Right ventricle myocardium inferior (tissue), 1 donor: ENCODE measurements at regions not wholly inside any gene's neighbourhood (a gene's known extent, or its start where the extent isn't known, plus 50 kb on each side); places are given as distances from the start of the nearest gene placed in this dataset.

Source experiments
- ATAC-seq: fragments of 200-7000 bp; cut with Tn5 transposase; one replicate; pipeline ENCODE4 v1.9.1; 2020; ENCODE audit warnings: mild to moderate bottlenecking, moderate library complexity
- DNase-seq: peaks from one replicate; pipeline ENCODE4 v3.0.0; 2021; ENCODE audit errors: missing footprints
- intact Hi-C: fragments of 100-400 bp; cut with DNase I; formaldehyde crosslinking; loops from one replicate; pipeline ENCODE4 v1.11.0; 2022
- donor health status: DM: no; HTN: yes; CAD: no; lungs with severe emphysema.

DNA sequence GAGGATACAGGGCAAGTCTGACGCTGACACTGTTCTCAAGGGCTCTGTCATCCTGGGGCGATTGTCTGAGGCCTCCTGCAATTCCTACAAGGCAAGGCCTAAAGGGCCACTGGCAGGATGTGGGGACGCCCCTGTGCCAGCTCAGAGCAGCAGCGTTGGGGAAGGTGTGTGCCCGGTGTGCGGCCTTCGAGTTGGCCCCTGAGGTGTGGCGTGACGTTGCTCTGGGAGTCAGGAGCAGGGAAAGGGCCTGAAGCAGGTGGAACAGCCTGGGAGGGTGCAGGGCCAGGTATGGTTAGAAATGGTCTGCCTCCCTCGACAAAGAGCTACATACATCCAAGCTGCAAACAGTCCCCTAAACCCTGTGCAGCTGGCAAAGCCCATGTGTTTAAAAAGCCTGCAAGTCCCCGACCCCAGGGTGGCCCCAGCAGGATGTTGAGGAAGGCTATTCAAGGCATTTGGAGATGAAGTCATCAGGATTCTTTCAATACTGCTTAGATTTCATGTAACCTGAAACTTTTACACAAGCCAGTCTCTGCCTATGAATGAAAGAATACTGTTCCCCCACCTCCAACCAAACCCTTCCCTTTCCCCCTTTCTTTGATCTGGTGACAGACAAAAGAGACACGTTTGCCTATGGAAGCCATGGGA, 142.5 kb upstream of the TNS3 start:
- no peak for DNase-seq
- ATAC-seq, result no peak
- intact Hi-C loops, result no loop called here

DNA sequence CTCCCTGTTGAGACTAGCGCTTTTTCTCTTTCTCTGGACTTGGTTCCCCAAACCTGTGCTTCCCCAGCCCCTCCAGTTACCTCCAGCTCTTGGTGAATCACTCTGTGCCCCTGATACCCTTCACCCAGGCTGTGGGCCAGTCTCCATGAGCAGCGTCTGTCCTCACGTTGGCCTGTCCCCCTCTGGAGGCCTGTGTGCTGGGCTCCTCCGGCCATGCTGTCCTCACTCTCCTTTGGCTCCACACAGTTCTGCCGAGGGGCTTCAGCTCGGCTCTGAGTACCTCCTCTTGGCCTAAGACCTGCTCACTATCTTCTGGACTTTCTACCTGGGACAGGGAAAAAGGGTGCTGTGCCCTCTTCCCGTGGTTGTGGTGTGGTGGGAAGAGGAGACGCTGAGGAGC, 140.2 kb upstream of the TNS3 start:
- no peak for ATAC-seq
- DNase-seq, result no peak
- intact Hi-C loops, result no loop called here

DNA sequence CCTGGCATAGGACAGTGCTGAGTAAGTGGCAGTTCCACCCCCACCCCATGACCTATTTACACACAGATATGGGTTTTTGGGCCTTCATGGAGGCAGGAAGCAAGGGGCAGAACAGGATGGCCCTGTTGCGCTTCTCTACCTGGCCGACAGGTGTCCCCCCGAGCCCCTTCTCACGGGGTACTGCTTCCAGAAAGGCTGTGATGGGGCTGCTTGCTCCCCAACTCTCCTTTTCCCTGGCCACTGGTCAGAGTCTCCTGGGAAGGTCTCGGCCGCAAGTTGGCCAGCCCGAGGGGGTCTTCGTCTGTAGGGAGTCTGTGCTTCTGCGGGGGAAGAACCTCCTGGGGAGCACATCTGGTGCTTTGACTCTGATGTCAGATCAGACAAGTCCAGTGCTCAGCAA, 139.8 kb upstream of the TNS3 start:
- intact Hi-C loops, result no loop called here
- ATAC-seq, result no peak
- DNase-seq, result no peak

DNA sequence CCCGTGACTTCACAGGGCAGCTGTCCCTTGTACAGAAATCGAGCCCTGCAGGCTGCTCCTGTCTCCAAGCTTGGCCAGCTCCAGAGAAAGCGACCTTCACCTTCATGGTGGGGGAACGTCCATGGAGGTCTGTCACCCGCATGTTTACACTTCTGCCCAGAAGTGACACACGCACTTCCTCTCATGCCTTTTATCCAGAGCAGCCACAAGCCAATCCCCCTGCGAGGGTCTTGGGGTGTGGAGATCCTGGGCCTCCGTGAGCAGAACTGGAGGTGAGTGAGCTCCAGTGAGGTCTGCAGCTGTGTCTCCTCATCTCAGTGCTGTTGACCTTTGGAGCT, 139.0 kb upstream of the TNS3 start:
- intact Hi-C loops, result no loop called here
- no peak for DNase-seq
- ATAC-seq, result peak; percentile 37

DNA sequence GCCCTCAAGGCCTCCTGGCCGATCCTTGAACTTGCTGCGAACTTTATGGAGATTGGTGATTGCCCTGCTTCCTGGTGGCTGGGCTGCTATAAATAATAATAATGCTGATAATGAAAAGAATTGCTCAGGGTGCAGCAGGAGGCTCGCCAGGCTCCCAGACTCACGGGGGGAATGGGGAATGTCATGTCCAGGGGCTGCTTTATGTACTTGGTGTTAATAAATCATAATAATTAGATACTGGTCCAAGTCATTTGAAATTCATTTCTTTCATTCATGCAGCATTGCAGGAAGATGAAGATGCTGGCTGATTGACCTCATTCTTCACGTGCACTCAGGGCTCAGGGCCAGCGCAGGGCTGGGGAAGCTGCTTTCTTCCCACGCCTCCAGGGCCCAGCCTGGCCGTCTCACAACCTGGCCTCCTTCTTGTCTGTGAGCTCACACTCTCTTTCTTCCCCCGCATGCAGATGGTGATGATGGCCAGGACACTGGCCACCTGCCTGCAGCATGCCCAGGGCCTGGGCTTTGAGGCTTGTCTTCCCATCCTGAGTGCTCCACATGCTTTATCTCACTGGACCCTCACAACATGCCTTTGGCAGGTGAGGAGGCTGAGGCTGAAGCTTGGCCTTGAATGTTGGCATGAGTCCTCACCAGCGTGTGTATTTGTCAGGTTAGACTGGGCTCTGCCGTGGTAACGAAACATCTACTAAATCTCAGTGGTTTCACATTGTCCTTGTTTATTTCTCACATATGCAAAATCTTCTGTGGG, 138.4 kb upstream of the TNS3 start:
- ATAC-seq (peak; percentile 83), DNase-seq (no peak)
- intact Hi-C loops, result no loop called here

DNA sequence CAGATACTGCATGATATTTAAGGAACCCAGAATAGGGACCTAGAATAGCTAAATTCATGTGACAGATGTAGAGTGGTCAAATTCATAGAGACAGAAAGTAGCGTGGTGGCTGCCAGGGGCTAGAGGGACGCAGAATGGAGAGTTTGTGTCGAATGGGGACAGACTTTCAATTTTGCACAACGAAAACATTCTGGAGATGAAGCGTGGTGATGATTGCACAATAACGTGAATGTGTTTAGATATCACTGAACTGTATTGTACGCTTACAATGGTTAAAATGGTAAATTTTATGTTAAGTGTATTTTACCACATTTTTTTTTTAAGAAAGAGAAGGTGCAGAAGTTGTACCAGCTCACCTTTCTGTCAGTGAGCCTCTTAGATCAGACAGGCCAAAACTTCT, 137.8 kb upstream of the TNS3 start:
- intact Hi-C loops, result no loop called here
- DNase-seq (no peak), ATAC-seq (no peak)

DNA sequence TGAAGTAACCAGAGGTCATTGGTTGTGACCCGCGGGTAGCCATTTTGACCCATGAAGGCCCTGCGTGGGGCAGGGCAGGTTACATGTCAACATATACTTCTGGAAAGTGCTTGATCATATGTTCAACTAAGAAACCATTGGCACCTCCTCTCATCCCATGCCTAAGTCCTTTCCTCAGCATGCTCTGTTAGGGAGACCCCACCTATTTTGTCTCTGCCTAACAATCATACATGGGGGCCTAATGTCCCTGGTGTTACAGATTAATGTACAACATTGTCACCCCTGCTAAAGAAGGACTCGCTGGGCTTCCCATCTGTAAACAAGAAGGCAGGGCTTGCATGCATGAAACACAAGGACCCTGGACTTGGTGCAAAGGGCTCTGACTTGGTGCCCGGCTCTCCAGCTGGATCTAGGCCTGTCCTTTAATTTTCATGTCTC, 133.7 kb upstream of the TNS3 start:
- ATAC-seq (no peak), DNase-seq (no peak)
- intact Hi-C loops, result no loop called here

DNA sequence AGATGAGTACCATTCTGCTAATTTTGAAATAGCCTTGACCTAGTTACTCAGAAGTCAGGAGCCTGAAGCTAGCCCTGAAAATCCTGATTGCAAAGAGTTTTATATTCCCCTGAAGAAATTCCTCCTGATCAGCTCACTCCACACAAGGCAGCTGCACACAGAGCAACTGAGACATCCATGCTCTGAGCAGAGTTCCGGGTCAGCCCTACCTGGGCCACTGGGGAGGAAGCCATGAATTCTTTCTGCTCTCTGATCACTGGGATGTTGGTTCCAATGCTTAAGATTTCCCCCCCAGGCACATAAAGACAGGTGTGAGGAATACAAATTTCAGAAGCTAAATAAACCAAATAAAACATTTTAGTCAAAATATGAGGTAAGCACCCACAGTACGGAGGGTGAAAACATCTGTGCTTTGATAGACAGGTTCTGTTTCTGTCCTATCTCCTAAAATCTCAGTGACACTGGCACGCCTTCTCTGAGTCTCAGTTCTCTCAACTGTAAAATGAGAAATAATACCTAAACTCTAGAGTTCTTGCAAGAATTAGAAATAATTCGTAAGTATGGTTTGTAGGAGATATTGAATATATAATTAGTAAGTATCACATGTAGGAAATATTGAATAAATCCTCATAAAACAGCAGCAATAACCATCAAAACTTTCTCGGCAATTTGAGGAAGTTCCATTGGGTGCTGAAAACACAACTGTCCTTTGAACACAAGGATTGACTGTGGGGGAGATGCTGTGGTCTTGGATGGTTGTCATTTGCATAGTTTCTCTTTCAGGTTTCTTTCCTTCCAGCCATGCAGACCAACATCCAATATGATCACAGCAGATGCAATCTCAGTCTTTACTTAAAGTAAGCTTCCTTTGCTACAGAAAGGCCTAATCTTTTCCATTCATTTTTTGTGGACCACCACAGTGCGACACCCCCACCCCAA, 133.0 kb upstream of the TNS3 start:
- intact Hi-C loops, result no loop called here
- no peak for ATAC-seq
- DNase-seq, result no peak

DNA sequence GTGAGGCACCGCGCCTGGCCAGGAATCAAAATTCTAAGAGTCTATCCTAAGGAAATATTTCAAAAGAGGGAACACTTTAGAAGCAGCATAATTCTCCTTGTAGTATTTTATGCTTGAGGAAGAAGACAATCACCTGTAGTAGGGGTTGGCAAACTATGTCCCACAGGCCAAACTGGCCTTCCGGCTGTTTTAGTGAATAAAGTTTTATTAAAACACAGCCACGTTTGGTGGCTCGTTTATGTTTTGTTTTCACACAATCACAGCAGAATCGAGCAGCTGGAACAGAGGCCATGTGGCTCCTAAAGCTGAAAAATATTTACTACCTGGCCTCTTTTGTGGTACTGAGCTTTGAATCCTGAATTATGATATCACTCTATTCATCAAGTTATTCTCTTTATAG, 131.7 kb upstream of the TNS3 start:
- ATAC-seq (no peak), DNase-seq (no peak)
- intact Hi-C loops, result no loop called here

DNA sequence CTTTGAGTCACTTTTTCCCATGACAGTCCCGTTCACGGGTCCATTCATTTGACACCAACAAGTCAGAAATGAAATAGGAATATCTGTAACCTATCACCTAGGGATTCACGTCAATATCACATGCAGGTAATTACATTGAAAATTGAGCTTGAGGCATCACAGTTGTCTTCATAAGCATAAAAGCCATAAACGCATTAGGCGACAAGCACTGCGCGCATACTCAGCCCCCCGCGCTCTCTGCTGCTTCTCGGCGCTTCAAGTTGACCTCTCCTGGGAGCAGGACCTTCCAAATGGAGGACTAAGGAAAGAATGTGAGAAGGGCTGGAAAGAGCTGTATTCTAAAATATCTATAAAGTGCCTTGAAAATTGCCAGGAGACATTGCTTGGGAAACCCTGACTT, 130.5 kb upstream of the TNS3 start:
- ATAC-seq (no peak), DNase-seq (no peak)
- intact Hi-C loops, result no loop called here

DNA sequence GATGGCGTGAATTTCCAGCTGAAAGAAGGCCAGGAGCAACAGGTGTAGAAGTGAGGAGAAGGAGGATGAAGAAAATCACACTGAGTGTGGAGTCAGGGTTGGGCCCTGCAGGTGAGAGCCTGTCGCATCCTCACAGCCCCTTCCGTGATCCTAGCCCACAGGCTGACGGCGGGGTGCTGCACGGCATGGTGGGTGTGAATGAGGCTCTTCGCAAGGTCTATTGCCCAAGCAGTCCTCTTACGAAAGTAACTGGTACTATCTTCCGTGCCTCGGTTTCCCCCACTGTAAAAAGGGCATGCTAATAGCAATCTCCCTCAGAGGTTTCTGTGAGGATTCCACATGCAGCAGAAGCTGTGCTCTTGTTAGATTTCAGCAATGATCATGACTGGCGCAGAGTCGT, 129.9 kb upstream of the TNS3 start:
- intact Hi-C loops, result no loop called here
- ATAC-seq (no peak), DNase-seq (no peak)

DNA sequence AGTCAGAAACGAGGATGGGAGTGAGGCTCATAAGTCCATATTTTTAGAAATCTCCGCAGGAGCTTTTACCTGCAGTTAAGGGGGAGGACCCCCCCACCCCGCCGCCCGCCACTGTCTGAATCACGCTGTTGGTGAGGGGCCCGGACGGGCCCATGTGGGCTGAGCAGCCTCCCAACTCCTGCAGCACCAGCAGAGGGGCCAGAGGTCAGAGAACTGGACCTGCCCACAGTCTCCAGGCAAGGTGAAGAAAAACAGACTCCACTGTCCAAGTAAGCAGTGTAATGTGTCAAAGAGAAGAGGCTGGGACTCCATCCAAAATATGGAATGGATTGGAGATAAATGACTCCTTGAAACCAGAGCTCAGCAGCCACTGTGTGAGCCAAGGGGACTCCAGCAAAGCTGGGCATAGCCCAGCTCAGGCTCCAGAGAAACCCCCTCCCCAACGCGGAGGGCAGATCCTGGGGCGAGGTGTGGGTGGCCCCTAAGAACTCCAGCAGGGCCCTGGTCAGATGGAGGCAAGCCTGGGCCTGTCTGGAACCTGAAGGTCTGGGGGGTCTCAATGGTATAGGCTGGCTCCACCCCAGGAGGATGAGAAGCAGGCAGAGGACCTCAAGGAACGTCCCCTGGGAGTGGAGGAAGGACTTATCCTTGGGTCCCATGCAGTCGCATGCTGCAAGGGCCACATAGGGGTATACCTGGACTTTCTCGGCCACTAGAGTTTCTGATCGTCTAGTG, 128.5 kb upstream of the TNS3 start:
- DNase-seq (no peak), ATAC-seq (peak; percentile 23)
- intact Hi-C loops, result no loop called here

DNA sequence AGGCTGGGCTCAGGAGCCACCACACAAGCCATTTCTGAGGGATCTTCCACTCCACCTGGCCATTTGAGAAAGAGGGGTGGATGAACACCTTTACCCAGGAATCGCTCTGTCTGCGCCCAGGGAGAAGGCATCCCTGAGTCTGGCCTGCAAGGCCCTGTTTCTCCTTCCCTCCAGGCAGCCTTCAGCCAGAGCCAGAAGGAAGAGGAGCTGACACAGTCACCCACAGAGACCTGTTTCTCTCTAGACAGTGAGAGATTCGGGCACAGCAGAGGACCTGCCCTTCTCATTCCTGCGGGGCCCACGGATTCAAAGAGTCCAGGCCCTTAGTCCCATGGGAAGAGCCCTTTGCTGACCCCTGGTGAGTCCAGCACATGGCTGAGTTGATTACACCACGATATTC, 127.5 kb upstream of the TNS3 start:
- DNase-seq (no peak), ATAC-seq (no peak)
- intact Hi-C loops, result no loop called here

DNA sequence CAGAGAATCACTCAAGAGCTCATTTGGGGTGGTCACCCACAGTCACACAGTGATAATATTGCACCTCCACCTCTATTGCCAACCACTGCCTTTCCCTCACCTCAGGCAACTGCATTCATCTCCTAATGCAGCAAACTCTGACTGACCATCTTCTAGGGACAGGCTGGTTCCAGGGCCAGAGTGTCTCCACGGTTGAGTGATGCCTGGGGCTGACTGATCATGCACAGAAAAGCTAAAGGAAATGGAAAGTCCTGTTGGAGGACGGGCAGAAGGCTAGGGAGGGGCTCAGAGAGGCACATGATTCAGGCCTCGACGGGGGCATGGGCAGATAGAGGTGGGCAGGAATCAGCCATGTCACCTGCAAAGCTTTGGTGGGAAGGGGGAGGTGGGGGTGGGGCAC, 127.1 kb upstream of the TNS3 start:
- intact Hi-C loops, result no loop called here
- no peak for DNase-seq
- ATAC-seq, result no peak

DNA sequence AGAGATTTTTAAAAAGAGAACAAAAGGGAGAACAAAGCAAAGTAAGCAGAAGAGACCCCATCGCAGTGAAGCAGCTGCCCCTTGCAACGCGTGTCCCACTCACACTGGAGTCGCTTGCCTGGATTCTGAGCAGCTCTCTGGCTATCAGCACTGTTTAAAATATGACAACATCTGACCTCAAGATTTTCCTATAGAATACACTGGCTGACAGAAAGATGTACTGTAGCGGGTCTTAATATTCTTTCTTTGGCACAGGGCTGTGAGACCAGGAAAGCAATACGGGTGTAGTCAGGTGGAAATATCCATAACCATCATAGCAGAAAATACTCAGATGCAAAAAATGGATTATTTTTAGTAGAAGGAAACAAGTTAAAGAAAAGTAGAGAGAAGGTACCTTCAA, 125.7 kb upstream of the TNS3 start:
- DNase-seq (no peak), ATAC-seq (no peak)
- intact Hi-C loops, result no loop called here

DNA sequence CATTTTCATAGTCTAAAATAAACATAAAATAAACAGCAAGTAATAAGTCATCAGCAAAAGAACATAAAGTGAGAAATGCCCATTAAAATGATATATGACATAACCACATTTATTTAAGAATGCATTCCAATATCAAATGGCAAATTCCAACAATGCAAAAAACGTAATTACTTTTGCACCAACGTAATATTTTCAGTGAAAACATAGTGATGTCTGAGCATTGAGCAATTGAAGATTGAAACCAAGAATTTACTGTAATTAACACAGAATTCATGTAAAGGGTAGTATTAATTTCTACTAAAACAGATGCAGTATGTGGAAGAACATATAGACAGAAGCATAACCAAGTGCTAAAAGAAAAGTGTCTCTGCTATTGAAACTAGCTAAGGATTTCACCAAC, 123.0 kb upstream of the TNS3 start:
- intact Hi-C loops, result no loop called here
- DNase-seq (no peak), ATAC-seq (no peak)

DNA sequence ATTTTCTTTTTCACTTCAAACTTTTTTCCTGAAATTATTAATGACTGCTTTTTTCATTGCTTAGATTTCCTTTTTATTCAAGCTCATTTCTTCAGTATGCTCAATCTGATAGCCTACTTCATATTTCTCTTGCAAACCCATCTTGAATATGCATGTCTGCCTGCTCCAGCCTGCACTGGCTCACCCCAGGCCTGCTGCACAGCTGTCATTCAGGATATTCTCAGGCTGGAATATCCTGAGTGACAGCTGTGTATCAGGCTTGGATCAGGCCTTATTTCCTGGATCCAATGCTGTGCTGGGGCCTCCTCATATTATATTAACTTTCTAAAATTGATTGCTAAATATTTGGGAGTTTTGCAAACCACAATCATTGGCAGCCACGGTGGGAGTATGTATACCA, 120.2 kb upstream of the TNS3 start:
- intact Hi-C loops, result no loop called here
- no peak for ATAC-seq
- no peak for DNase-seq

DNA sequence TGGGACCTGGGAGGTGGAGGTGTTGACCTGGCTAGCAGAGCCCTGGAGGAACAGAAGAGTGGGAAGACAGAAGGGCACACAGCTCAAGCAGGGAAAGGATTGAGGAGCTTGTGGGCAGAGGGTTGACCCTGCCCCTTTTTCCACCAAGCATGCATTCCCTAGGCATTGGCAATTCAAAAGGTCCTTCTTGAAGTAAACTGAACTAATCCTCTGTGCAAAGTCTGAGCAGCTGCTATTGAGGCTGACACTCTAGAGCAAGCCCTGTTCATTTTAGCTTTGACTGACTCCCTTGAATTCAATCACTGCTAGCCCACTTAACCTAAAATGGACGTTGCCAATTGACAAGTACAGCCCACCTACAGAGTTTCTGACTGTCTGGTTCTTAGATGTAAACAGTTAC, 116.5 kb upstream of the TNS3 start:
- intact Hi-C loops, result no loop called here
- no peak for ATAC-seq
- DNase-seq, result no peak

DNA sequence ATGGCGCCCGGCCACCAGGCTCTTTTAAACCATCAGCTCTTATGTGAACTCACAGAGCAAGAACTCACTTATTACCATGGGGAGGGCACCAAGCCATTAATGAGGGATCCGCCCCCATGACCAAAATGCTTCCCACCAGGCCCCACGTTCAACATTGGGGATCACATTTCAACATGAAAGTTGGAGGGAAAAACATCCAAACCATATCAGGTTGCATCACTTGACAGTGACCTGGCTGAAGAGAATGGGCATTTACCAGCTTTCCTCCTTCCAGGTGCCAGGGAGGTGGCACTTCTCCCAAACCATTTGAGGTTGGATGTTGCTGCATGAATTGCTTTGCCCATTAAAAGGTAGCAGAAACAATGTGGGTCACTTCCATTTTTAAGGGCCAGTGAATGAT, 115.6 kb upstream of the TNS3 start:
- DNase-seq, result no peak
- ATAC-seq, result no peak
- intact Hi-C loops, result no loop called here
